ENCODE measurements at regions not wholly inside any gene's neighbourhood (a gene's known extent, or its start where the extent isn't known, plus 50 kb on each side); places are given as distances from the start of the nearest gene placed in this dataset.

DNA sequence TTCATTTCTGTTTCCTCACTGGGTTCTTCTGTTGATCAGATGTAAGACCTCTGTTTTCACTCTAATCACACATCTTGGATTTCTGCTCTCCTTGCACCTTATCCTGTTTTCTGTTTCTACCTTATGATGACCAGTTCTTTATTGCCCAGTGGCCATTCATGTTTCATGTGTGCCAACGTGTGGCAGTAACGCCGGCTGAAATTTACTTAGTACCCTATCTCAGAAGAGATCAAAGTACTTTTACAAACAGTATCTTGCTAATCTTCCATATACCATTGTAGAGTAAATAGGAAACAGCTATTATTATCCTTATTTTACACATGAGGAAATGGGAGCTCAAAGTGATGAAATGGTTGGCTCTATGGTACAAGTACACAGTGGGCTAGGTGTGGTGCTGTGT lies 74.0 kb downstream of the GATA3 start:
- no peak overlapping the region for H3K4me3 Mint-ChIP-seq
- H3K9me3 Mint-ChIP-seq, result no peaks in the 10 kb centered on the region
- H3K4me1 Mint-ChIP-seq (ENCODE audit: low read depth), result peaks cover 29% of the 10 kb centered on the region
- H3K27ac Mint-ChIP-seq, result no peak overlapping the region
- peaks cover 4% of the 10 kb centered on the region for H3K27me3 Mint-ChIP-seq
- H3K36me3 Mint-ChIP-seq (ENCODE audit: low read depth), result peaks cover 4% of the 10 kb centered on the region

DNA sequence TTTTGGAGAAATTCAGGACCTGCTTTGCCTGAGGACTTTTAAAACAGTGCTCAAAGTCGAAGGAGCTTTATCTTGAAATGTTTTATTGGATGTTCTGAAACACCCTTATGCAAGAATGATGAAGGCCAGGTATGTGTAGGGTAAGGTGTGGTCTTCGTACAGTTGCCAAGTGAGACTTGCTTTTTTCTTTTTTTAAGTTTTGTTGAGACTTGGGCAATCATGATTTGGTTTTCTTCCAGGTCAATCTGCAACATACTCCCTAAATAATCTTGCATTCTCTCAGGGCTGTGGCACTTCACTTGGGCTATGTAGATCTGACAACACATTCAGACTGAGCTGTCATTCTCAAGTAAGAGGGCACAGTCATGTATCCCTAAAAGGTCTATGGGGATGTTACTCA lies 75.0 kb downstream of the GATA3 start:
- Mint-ChIP-seq H3K27ac (no peak overlapping the region), H3K4me3 (no peak overlapping the region), H3K36me3 (ENCODE audit: low read depth) (peaks cover 4% of the 10 kb centered on the region), H3K9me3 (no peaks in the 10 kb centered on the region), H3K27me3 (peaks cover 8% of the 10 kb centered on the region), H3K4me1 (ENCODE audit: low read depth) (peaks cover 36% of the 10 kb centered on the region)

DNA sequence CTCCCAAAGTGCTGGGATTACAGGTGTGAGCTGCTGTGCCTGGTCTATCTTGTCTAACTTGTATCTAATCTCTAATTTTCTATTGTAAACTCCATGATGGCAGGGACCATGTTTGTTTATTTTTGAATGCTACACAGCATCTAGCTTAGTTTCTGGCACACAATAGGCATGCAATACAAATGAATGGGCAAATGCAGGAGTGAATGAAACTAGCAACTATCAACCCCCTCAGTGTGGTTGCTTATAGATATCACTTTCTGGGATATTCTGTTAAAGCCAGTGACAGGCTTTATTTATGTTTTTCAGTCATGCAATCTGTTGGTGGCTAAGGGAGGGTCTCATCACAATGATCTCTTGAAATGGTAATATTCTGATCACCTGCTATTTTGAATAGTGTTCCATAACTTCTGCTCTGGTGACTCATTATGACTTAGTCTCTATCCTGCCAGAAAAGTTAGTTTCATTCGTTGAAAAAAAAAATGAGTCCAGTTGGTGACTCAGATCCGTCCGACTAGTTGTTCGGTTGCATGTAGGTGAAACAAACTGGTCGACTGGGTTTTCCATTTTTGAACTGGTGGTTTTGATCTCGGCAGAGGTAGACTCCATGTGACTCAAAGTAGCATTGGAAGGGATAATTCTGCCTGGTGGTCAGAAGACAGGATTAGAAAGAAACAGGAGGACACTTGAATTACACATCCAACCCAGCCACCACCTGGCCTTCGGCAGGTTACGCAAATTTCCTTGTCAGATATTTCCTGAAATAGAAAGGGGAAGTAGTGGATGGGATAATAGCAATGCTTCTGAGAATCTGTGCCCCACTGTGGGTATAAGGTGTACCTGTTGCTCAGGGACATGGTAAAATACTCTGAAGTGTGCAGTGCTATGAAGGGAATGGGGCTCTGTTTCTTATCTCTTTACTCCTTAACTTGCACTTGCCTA lies 76.8 kb downstream of the GATA3 start:
- Mint-ChIP-seq H3K4me1 (ENCODE audit: low read depth) (peaks cover 39% of the 10 kb centered on the region), H3K9me3 (no peaks in the 10 kb centered on the region), H3K4me3 (peak overlapping the region; percentile 62), H3K36me3 (ENCODE audit: low read depth) (peaks cover 4% of the 10 kb centered on the region), H3K27me3 (peaks cover 8% of the 10 kb centered on the region), H3K27ac (peak overlapping the region; percentile 94)

DNA sequence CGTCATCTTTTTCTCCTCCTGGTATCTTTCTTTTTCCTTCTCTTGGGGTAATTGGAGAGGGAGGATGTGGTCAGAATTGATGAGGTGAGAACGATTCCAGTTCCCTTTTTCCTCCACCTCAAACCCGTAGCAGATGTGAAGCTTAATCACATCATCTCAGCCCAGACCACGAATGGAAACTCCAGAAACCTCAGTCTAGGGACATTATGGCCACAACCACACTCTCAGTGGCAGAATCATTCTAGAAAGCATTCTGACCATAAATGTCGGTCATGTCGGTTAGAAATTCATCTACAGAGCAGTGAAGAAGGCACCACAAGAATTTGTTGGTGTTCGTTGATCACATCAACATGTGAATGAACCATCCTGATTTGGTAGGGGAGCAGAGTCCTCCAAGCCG lies 78.7 kb downstream of the GATA3 start:
- Mint-ChIP-seq H3K27me3 (peaks cover 8% of the 10 kb centered on the region), H3K27ac (peak overlapping the region; percentile 96), H3K4me3 (peak overlapping the region; percentile 76), H3K9me3 (no peaks in the 10 kb centered on the region), H3K36me3 (ENCODE audit: low read depth) (peaks cover 4% of the 10 kb centered on the region), H3K4me1 (ENCODE audit: low read depth) (peaks cover 58% of the 10 kb centered on the region)

DNA sequence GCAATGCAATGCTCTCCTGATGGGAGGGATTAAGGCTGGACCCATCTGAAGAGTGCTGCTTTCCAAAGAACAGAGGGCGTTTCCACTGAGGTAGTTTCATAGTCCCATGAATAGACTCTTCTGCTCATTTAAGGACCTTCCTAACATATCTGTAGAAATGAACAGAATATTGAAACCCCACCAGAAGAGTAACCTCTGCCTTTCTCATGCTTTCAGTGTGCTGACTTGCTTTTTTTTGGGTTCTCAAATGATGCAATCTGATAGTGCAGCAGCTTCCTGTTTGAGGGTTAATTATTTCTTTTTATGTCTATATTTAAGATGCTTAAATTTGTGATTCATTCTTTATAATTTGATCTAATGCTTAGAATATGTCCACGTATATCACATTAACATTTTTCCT lies 82.2 kb downstream of the GATA3 start:
- Mint-ChIP-seq H3K27ac (peak overlapping the region; percentile 94), H3K36me3 (ENCODE audit: low read depth) (peaks cover 4% of the 10 kb centered on the region), H3K27me3 (peaks cover 8% of the 10 kb centered on the region), H3K4me1 (ENCODE audit: low read depth) (peaks cover 59% of the 10 kb centered on the region), H3K9me3 (no peaks in the 10 kb centered on the region), H3K4me3 (peak overlapping the region; percentile 78)

DNA sequence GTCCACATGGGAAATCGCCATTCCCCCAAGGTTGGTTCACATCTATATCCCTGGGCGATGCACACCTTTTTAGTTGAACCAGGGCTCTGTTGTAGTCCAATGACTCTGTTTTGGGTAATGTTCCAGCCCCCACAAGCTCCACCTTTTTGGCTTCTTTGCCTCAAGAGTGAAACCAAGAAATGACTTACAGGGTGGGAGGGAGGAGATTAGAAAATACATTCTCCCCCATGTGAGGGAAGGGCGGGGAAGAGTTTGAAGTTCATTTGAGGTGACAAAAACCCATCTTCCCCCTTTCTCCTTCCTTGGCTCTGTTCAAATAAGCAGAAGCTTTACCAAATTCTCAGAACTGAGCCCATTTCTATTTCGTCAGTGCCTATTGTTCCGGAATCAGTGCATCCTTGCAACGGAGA lies 82.8 kb downstream of the GATA3 start:
- peaks cover 4% of the 10 kb centered on the region for H3K36me3 Mint-ChIP-seq (ENCODE audit: low read depth)
- H3K4me1 Mint-ChIP-seq (ENCODE audit: low read depth), result peaks cover 54% of the 10 kb centered on the region
- H3K9me3 Mint-ChIP-seq, result no peaks in the 10 kb centered on the region
- peaks cover 8% of the 10 kb centered on the region for H3K27me3 Mint-ChIP-seq
- H3K4me3 Mint-ChIP-seq, result peak overlapping the region; percentile 78
- peak overlapping the region; percentile 96 for H3K27ac Mint-ChIP-seq

DNA sequence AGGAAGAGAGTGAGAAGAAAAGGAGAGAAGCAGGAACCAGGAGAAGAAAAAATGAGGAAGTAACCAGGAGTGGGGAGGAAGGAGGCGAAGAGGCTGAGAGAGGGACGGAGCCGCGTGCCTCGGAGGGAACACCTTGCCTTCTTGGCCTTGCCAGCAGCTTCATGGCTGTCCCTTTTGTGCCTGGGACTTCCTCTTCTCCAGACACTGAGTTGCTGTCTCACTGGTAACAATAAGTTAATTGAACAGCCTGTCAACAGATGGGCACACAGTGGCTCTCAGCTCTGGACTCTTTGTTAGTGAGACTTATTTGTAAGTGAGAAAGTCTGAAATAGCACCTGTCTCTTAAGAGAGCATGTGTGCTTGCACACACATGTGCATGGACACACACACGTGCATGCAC lies 83.2 kb downstream of the GATA3 start:
- Mint-ChIP-seq H3K4me1 (ENCODE audit: low read depth) (peaks cover 49% of the 10 kb centered on the region), H3K27ac (peak overlapping the region; percentile 96), H3K27me3 (peaks cover 8% of the 10 kb centered on the region), H3K9me3 (no peaks in the 10 kb centered on the region), H3K36me3 (ENCODE audit: low read depth) (peaks cover 4% of the 10 kb centered on the region), H3K4me3 (peak overlapping the region; percentile 78)

DNA sequence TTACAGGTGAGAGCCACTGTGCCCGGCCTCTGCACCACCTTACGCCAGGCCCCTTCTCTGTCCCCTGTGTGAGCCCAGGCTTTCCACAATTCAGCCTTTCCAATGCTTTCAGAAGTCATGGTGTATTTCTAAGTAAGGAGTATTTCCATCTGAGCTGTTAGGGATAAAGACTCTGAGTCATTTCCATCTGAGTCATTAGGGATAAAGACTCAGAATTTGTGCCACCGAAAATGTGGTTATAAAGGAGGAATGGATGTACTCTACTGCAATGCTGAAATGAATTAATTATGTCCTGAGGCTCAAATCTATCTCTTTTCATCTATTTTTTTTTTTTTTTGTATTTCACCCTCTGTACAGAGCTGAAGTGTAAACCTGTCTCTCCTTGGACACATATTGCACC lies 84.0 kb downstream of the GATA3 start:
- H3K4me3 Mint-ChIP-seq, result peak overlapping the region; percentile 37
- H3K36me3 Mint-ChIP-seq (ENCODE audit: low read depth), result no peaks in the 10 kb centered on the region
- H3K4me1 Mint-ChIP-seq (ENCODE audit: low read depth), result peaks cover 42% of the 10 kb centered on the region
- peaks cover 4% of the 10 kb centered on the region for H3K27me3 Mint-ChIP-seq
- H3K27ac Mint-ChIP-seq, result no peak overlapping the region
- H3K9me3 Mint-ChIP-seq, result no peaks in the 10 kb centered on the region

DNA sequence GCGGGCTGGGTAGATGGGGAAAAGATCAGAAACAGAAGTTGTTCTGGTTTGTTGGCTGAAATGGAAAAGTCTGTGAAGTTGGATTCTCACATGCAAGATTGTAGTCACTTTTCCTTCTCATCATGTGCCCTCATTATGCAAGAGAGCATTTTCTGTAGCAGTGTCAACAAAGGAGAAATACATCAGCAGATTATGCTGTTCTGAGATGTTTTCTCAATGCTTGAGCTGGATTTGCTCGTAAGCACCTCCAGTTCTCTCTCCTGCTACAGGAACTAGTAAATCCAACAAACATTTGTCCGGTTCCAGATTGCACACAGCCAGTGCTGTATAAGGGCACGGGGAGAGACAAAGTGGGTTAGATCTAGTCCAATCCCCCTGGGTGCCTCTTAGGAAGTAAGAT lies 90.0 kb downstream of the GATA3 start:
- Mint-ChIP-seq H3K4me3 (no peak overlapping the region), H3K9me3 (no peaks in the 10 kb centered on the region), H3K4me1 (ENCODE audit: low read depth) (peaks cover under 1% of the 10 kb centered on the region), H3K36me3 (ENCODE audit: low read depth) (no peaks in the 10 kb centered on the region), H3K27ac (no peak overlapping the region), H3K27me3 (peaks cover 3% of the 10 kb centered on the region)

DNA sequence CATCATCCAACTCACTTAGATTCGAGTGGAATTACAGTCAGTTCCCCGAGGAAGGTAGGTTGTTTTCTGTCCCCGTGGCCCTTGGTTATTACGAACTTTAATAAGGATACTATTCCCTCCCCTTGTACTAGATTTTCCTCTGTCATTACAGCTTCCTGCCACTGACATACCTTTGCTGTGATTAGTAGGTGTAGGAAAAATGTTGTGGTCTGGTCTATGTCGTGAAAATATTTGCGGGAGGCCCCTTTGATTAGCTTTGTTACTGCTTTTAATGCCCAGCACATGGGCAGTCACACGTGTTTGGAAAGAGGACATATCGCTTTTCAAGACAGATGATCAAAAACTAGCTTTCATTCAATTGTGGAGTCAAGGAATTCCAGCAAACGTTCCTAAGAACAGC lies 92.2 kb downstream of the GATA3 start:
- H3K4me3 Mint-ChIP-seq, result no peak overlapping the region
- H3K36me3 Mint-ChIP-seq (ENCODE audit: low read depth), result no peaks in the 10 kb centered on the region
- H3K27me3 Mint-ChIP-seq, result peaks cover 3% of the 10 kb centered on the region
- no peaks in the 10 kb centered on the region for H3K4me1 Mint-ChIP-seq (ENCODE audit: low read depth)
- H3K9me3 Mint-ChIP-seq, result no peaks in the 10 kb centered on the region
- H3K27ac Mint-ChIP-seq, result no peak overlapping the region

DNA sequence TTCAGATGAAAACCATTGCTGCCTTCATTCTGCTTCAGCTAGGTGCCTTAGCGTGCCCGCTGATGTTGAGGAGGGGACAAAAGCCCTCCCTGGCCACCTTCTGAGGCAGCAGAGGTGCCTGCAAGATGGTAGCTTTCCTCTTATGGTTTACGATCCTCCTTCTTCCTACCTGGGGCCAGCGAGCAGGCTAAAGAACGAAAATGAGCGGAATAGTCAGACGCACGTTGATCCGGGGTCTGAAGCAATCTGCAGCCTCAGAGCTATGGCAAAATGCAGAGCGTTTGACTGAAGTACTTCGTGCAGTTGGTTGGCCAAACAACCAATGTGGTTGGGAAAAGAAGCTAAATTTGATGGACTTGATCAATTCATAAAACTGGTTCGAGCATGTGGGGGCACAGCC lies 95.5 kb downstream of the GATA3 start:
- no peaks in the 10 kb centered on the region for H3K9me3 Mint-ChIP-seq
- no peaks in the 10 kb centered on the region for H3K4me1 Mint-ChIP-seq (ENCODE audit: low read depth)
- no peak overlapping the region for H3K27ac Mint-ChIP-seq
- H3K27me3 Mint-ChIP-seq, result peaks cover 3% of the 10 kb centered on the region
- H3K4me3 Mint-ChIP-seq, result no peak overlapping the region
- no peaks in the 10 kb centered on the region for H3K36me3 Mint-ChIP-seq (ENCODE audit: low read depth)

DNA sequence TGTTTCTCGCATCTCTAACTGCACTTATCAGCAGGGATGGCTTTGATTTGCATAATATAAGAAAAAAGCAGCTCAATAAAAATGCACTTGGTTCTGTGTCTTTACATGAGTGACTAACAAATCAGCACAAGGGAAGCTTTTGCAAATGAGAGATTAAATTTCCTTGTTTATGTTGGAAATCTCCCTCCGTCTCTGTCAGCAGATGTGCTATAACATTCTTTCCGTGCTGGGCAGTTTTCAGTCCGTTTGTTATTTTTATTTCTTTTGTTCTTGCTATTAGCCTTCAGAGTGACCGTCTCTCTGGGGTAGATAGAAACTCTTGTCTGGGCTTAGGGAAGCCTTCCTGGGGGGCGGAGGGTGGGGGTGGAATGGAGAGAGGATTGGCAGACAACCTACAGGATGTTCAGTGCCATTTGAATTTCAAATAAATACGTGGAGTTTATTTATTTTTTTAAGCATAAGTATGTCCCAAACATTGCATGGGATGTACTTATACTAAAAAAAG lies 96.0 kb downstream of the GATA3 start:
- Mint-ChIP-seq H3K27ac (no peak overlapping the region), H3K27me3 (peaks cover 3% of the 10 kb centered on the region), H3K4me1 (ENCODE audit: low read depth) (no peaks in the 10 kb centered on the region)

DNA sequence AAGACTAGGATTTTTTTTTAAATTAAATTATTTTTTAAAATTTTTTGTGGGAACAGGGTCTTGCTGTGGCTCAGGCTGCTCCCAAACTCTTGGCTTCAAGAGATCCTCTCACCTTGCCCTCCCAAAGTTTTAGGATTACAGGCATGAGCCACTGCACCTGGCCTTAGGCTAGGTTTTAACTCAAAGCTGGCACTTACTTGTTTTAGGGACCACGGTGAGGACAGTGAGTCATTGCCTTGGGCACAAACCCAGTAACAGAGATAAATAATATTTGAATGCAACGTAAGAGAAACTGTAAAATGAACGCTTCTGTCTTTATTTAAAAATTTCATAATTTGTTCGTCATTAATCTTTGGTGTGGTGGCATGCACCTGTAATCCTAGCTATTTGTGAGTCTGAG lies 96.6 kb downstream of the GATA3 start:
- Mint-ChIP-seq H3K4me1 (ENCODE audit: low read depth) (no peaks in the 10 kb centered on the region), H3K27me3 (peaks cover 3% of the 10 kb centered on the region), H3K9me3 (no peaks in the 10 kb centered on the region), H3K27ac (no peak overlapping the region), H3K4me3 (no peak overlapping the region), H3K36me3 (ENCODE audit: low read depth) (no peaks in the 10 kb centered on the region)

More for the DNA sequence above, 96.0 kb downstream of the GATA3 start:
- H3K9me3 Mint-ChIP-seq, result no peaks in the 10 kb centered on the region
- H3K36me3 Mint-ChIP-seq (ENCODE audit: low read depth), result no peaks in the 10 kb centered on the region
- no peak overlapping the region for H3K4me3 Mint-ChIP-seq

DNA sequence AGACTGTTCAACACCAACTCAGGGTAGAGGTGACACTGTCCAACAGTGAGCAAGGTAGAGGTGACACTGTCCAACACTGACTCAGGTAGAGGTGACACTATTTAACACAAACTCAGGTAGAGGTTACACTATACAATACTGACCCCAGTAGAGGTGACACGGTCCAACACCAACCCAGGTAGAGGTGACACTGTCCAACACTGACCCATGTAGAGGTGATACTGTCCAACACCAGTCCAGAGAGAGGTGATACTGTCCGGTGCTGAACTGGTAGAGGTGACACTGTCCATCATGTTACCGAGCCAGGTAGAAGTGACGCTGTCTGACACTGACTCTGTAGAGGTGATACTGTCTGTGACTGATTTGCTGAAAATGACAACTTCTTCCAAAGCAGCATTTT lies 102.4 kb downstream of the GATA3 start:
- peaks cover 4% of the 10 kb centered on the region for H3K9me3 Mint-ChIP-seq
- no peak overlapping the region for H3K27ac Mint-ChIP-seq

DNA sequence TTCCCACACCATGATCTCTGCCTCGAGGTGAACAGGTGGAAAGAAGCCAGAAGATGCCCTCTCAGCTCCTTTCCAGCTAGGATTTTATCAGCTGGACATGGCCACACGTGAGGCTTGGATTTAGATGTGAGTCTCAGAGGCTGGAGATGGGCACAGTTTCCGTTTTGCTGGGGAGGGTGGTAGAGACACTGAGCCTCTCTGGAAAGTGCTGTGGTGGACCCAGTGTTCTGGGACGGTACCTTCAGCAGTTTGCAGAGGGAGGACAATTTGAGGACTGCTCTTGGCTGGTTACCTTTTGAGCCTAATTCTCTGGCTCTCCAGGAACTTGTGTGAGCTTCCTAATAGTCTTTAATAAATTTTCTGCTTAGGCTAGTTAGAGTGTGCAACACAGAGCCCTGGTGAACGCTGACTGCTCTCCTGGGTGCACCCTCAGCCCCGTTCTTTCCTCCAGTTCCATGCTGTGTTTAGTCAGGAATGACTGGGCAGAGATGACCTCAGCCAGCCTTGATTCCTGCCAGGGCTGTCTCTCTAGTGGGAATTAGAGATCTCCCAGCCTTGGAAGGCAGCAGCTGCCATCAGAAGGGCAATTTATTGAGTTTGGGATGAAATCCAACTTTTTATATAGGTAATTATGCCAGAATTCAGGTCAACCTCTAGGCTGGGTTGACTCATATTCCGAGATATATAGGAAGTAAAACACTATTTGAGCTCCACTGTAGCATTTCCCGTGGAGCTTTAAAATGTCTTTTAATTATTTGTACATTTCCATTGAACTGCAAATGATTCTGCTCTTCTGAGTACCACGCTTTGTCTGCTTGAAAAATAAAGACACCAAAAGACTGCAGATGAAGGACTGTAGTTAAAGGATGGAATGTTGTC lies 103.9 kb downstream of the GATA3 start:
- H3K9me3 Mint-ChIP-seq, result peaks cover 4% of the 10 kb centered on the region
- no peaks in the 10 kb centered on the region for H3K36me3 Mint-ChIP-seq (ENCODE audit: low read depth)
- H3K4me3 Mint-ChIP-seq, result no peak overlapping the region
- no peak overlapping the region for H3K27ac Mint-ChIP-seq
- H3K27me3 Mint-ChIP-seq, result peaks cover 3% of the 10 kb centered on the region
- H3K4me1 Mint-ChIP-seq (ENCODE audit: low read depth), result peaks cover 12% of the 10 kb centered on the region

More for the DNA sequence above, 102.4 kb downstream of the GATA3 start:
- H3K27me3 Mint-ChIP-seq, result peaks cover 3% of the 10 kb centered on the region
- H3K4me1 Mint-ChIP-seq (ENCODE audit: low read depth), result peaks cover 12% of the 10 kb centered on the region
- no peak overlapping the region for H3K4me3 Mint-ChIP-seq
- no peaks in the 10 kb centered on the region for H3K36me3 Mint-ChIP-seq (ENCODE audit: low read depth)

All from stimulated activated naive CD8-positive, alpha-beta T cell treated with anti-CD3 and anti-CD28 coated beads, Interleukin-15, Interleukin-2, amounts not matched to agents 100 ng/mL and 50 ng/mL, for 24 hours (primary cell).